ENCODE measurements at regions not wholly inside any gene's neighbourhood (a gene's known extent, or its start where the extent isn't known, plus 50 kb on each side); places are given as distances from the start of the nearest gene placed in this dataset.

DNA sequence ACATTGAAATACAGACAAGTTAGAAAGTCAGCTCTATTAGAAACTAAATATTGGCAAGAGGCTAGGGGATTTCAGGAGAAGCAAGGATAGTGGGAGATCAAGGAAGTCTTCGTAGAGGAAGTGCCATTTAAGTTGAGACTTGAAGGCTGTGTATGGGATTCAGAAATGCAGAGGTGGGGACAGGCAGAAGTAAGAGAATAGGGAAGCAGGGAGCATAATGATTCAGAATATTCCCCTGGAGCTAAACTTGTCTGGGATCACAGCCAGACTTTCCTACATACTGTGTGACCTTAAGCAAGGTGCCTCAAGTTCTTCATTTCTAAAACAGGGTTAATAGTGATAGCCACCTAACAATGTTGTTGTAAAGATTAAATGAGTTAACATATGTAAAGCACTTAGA is 108.8 kb downstream of the DDIT4L start:
- Histone ChIP-seq H3K4me3 (ENCODE audit: low read length) (no peak overlapping the region), H3K36me3 (ENCODE audit: control insufficient read depth, insufficient read depth, low read length) (no peaks in the 10 kb centered on the region), H3K27me3 (ENCODE audit: control insufficient read depth, insufficient read depth, low read length) (no peaks in the 10 kb centered on the region), H3K9me3 (ENCODE audit: control insufficient read depth, insufficient read depth, low read length) (no peaks in the 10 kb centered on the region), H3K27ac (ENCODE audit: low read length) (no peak overlapping the region), H3K4me1 (ENCODE audit: control insufficient read depth, insufficient read depth, low read length) (peaks cover 14% of the 10 kb centered on the region)
- TF ChIP-seq, protein P1, sequence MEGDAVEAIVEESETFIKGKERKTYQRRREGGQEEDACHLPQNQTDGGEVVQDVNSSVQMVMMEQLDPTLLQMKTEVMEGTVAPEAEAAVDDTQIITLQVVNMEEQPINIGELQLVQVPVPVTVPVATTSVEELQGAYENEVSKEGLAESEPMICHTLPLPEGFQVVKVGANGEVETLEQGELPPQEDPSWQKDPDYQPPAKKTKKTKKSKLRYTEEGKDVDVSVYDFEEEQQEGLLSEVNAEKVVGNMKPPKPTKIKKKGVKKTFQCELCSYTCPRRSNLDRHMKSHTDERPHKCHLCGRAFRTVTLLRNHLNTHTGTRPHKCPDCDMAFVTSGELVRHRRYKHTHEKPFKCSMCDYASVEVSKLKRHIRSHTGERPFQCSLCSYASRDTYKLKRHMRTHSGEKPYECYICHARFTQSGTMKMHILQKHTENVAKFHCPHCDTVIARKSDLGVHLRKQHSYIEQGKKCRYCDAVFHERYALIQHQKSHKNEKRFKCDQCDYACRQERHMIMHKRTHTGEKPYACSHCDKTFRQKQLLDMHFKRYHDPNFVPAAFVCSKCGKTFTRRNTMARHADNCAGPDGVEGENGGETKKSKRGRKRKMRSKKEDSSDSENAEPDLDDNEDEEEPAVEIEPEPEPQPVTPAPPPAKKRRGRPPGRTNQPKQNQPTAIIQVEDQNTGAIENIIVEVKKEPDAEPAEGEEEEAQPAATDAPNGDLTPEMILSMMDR (IDR thresholded peaks at IDR 0.05) = no peak
- no peak overlapping the region for H3K27ac Mint-ChIP-seq
- no peaks in the 10 kb centered on the region for H3K36me3 Mint-ChIP-seq
- H3K4me3 Mint-ChIP-seq = no peak overlapping the region
- intact Hi-C loops (cut with micrococcal nuclease) = no loop called here
- no peaks in the 10 kb centered on the region for H3K27me3 Mint-ChIP-seq (ENCODE audit: low read depth in 2 of 2)
- H3K9me3 Mint-ChIP-seq = no peaks in the 10 kb centered on the region
- DNase-seq (no peak), ATAC-seq (no peak)
- 90% methylated on average over 1 of the region's 1 CpG for WGBS (ENCODE audit: insufficient coverage)
- peaks cover 15 to 17% of the 10 kb centered on the region in 2 donors for H3K4me1 Mint-ChIP-seq

DNA sequence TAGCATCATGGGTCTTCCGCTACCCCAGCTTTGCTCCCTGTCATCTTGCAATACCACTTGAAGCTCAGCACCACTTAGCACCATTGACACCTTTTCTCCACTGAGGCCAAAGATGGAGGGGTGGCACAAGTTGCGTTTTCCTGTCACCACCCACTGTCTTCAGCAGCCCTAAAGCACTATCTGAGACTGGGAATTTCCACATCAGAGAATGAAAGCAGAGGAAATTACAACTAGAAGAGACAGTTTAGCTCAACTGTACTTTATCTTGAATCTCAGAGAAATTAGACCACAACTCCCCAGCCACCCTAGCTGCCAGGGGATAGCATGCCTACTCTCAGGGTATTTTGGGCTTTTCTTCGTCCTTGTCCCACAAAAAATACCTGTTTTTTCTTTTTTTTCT is 111.0 kb downstream of the DDIT4L start:
- TF ChIP-seq, protein P1 (IDR thresholded peaks at IDR 0.05) = no peak
- Histone ChIP-seq H3K27me3 (ENCODE audit: control insufficient read depth, insufficient read depth, low read length) (no peaks in the 10 kb centered on the region), H3K9me3 (ENCODE audit: control insufficient read depth, insufficient read depth, low read length) (no peaks in the 10 kb centered on the region), H3K4me3 (ENCODE audit: low read length) (no peak overlapping the region), H3K4me1 (ENCODE audit: control insufficient read depth, insufficient read depth, low read length) (peaks cover 14% of the 10 kb centered on the region), H3K27ac (ENCODE audit: low read length) (peak overlapping the region; percentile 58), H3K36me3 (ENCODE audit: control insufficient read depth, insufficient read depth, low read length) (no peaks in the 10 kb centered on the region)
- Mint-ChIP-seq H3K4me3 (peak overlapping the region; percentile 18), H3K9me3 (no peaks in the 10 kb centered on the region), H3K4me1 (peaks cover 15 to 17% of the 10 kb centered on the region in 2 donors), H3K27me3 (ENCODE audit: low read depth in 2 of 2) (peaks cover 0 to 11% of the 10 kb centered on the region in 2 donors), H3K36me3 (no peaks in the 10 kb centered on the region), H3K27ac (peak overlapping the region; percentile 41 to 65)
- intact Hi-C loops (cut with micrococcal nuclease) = no loop called here
- 19% methylated on average over 3 of the region's 3 CpGs for WGBS (ENCODE audit: insufficient coverage)
- ATAC-seq (peak; percentile 88 to 97 (median 92)), DNase-seq (peak; percentile 23 to 65)

DNA sequence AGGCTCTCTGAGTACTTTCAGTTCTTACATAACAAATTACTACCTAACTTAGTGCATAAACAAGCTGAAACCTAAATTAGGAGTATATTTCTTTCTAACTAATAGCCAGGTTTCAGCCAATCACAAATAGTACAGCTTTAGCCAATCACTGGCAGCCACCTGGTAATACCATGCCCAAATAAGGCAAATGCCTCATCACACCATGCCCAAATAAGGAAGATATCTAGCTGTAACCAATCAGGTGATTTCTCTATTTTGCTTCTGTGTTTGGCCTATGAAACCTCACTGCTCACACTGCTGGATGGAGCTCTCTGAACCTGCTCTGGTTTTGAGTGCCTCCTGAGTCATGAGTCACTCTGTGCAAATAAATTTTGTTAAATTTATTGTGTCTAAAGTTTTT is 113.5 kb downstream of the DDIT4L start:
- DNase-seq = no peak
- Histone ChIP-seq H3K36me3 (ENCODE audit: control insufficient read depth, insufficient read depth, low read length) (no peaks in the 10 kb centered on the region), H3K4me3 (ENCODE audit: low read length) (no peak overlapping the region), H3K4me1 (ENCODE audit: control insufficient read depth, insufficient read depth, low read length) (peaks cover 14% of the 10 kb centered on the region), H3K27ac (ENCODE audit: low read length) (no peak overlapping the region), H3K27me3 (ENCODE audit: control insufficient read depth, insufficient read depth, low read length) (no peaks in the 10 kb centered on the region), H3K9me3 (ENCODE audit: control insufficient read depth, insufficient read depth, low read length) (no peaks in the 10 kb centered on the region)
- H3K9me3 Mint-ChIP-seq = no peaks in the 10 kb centered on the region
- intact Hi-C loops (cut with micrococcal nuclease) = no loop called here
- TF ChIP-seq, protein P1 (IDR thresholded peaks at IDR 0.05) = no peak
- peaks cover 15 to 17% of the 10 kb centered on the region in 2 donors for H3K4me1 Mint-ChIP-seq
- H3K4me3 Mint-ChIP-seq = no peak overlapping the region
- H3K36me3 Mint-ChIP-seq = no peaks in the 10 kb centered on the region
- H3K27ac Mint-ChIP-seq = no peak overlapping the region
- H3K27me3 Mint-ChIP-seq (ENCODE audit: low read depth in 2 of 2) = peaks cover 0 to 12% of the 10 kb centered on the region in 2 donors
- no peak for ATAC-seq

DNA sequence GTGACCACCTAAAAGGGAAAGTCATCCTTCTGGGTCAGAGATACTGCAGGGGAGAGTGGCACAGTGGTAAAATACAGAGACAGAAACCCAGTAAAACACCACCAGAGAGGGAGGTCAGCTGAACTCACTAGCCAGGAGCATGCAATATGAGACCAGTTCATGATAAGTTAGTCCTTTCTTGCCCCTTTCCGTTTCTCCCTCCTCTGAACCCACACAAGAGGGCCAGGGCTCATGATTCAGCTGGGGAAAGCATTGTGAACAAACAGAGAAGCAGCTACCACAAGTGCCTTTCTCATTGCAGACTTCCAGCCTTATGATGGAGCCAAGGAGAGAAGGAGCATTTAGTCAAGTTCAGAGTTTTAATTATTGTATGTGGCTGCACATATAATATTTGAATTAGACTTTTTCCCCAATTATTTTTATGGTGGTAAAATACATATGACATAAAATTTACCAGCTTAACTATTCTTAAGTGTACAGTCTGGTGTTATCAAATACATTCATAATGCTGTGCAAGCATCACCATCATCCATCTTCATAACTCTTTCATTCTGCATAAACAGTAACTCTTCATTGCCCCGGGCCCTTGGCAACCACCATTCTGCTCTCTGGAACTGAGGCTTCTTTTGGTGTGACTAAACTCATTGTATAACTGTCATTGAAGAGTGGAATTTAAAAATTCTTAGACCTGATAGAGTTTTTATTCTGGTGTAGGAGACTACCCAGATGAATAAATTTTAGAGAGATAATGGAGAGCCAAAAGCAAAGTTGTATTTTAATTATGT is 114.6 kb downstream of the DDIT4L start:
- TF ChIP-seq, protein P1 (IDR thresholded peaks at IDR 0.05) = no peak
- 93% methylated on average over 2 of the region's 2 CpGs for WGBS (ENCODE audit: insufficient coverage)
- H3K4me1 Mint-ChIP-seq = peaks cover 15 to 17% of the 10 kb centered on the region in 2 donors
- H3K27me3 Mint-ChIP-seq (ENCODE audit: low read depth in 2 of 2) = peaks cover 2 to 12% of the 10 kb centered on the region in 2 donors
- ATAC-seq (no peak), DNase-seq (no peak)
- Histone ChIP-seq H3K4me1 (ENCODE audit: control insufficient read depth, insufficient read depth, low read length) (peaks cover 14% of the 10 kb centered on the region), H3K27me3 (ENCODE audit: control insufficient read depth, insufficient read depth, low read length) (no peaks in the 10 kb centered on the region), H3K4me3 (ENCODE audit: low read length) (no peak overlapping the region), H3K36me3 (ENCODE audit: control insufficient read depth, insufficient read depth, low read length) (no peaks in the 10 kb centered on the region), H3K9me3 (ENCODE audit: control insufficient read depth, insufficient read depth, low read length) (no peaks in the 10 kb centered on the region), H3K27ac (ENCODE audit: low read length) (no peak overlapping the region)
- H3K36me3 Mint-ChIP-seq = no peaks in the 10 kb centered on the region
- H3K4me3 Mint-ChIP-seq = no peak overlapping the region
- H3K27ac Mint-ChIP-seq = no peak overlapping the region
- intact Hi-C loops (cut with micrococcal nuclease) = no loop called here
- no peaks in the 10 kb centered on the region for H3K9me3 Mint-ChIP-seq
